HG02798 (cell line): ENCODE measurements at regions not wholly inside any gene's neighbourhood (a gene's known extent, or its start where the extent isn't known, plus 50 kb on each side); places are given as distances from the start of the nearest gene placed in this dataset.

Experiments used
- ATAC-seq: cut with Tn5 transposase; IDR thresholded peaks from one replicate; pipeline ENCODE4 v1.9.1; 2021; ENCODE audit warnings: mild to moderate bottlenecking; ENCODE audit not compliant: unreplicated experiment, poor library complexity

- ATAC-seq = no peak
Measured at GRCh38 chr2:145724311-145724898, 1204.5 kb upstream of the ZEB2 start.

- no peak for ATAC-seq
Measured at GRCh38 chr2:145723872-145724271, 1204.0 kb upstream of the ZEB2 start.

- no peak for ATAC-seq
Measured at GRCh38 chr2:145721681-145722080, 1201.8 kb upstream of the ZEB2 start.

GRCh38 chr2:145715601-145716000 is 1195.7 kb upstream of the ZEB2 start:
- no peak for ATAC-seq

- ATAC-seq = no peak
Measured at GRCh38 chr2:145710303-145710702, 1190.4 kb upstream of the ZEB2 start.

- no peak for ATAC-seq
Measured at GRCh38 chr2:145702305-145702704, 1182.4 kb upstream of the ZEB2 start.

GRCh38 chr2:145692971-145693478 is 1173.1 kb upstream of the ZEB2 start:
- peak; percentile 82 for ATAC-seq

GRCh38 chr2:145691659-145692058 is 1171.7 kb upstream of the ZEB2 start:
- no peak for ATAC-seq

GRCh38 chr2:145690183-145690778 is 1170.4 kb upstream of the ZEB2 start:
- no peak for ATAC-seq

GRCh38 chr2:145689277-145689676 is 1169.4 kb upstream of the ZEB2 start:
- no peak for ATAC-seq

- ATAC-seq = no peak
Measured at GRCh38 chr2:145688156-145688555, 1168.2 kb upstream of the ZEB2 start.

GRCh38 chr2:145687442-145688134 is 1167.7 kb upstream of the ZEB2 start:
- ATAC-seq = no peak

- no peak for ATAC-seq
Measured at GRCh38 chr2:145685383-145686050, 1165.6 kb upstream of the ZEB2 start.

GRCh38 chr2:145682546-145683157 is 1162.7 kb upstream of the ZEB2 start:
- no peak for ATAC-seq

- ATAC-seq = no peak
Measured at GRCh38 chr2:145680276-145680675, 1160.4 kb upstream of the ZEB2 start.

GRCh38 chr2:145677371-145677770 is 1157.5 kb upstream of the ZEB2 start:
- no peak for ATAC-seq

GRCh38 chr2:145674705-145675104 is 1154.8 kb upstream of the ZEB2 start:
- no peak for ATAC-seq

GRCh38 chr2:145669301-145669700 is 1149.4 kb upstream of the ZEB2 start:
- ATAC-seq = no peak

GRCh38 chr2:145666552-145666951 is 1146.6 kb upstream of the ZEB2 start:
- no peak for ATAC-seq

GRCh38 chr2:145657265-145657664 is 1137.3 kb upstream of the ZEB2 start:
- ATAC-seq = no peak
